ENCODE measurements at regions not wholly inside any gene's neighbourhood (a gene's known extent, or its start where the extent isn't known, plus 50 kb on each side); places are given as distances from the start of the nearest gene placed in this dataset.
"Not testable (repeated sequence)": the region's sequence is repeated elsewhere in the genome, so short reads cannot be mapped to it uniquely, and the experiment has no call there.

- ATAC-seq (replicated peaks in 1 of 4); H3K4me1 ChIP-seq (ENCODE audit: control insufficient read depth in 1 of 2, extremely low read depth in 1 of 2, insufficient read depth in 2 of 2, low read length in 2 of 2); H3K27me3 Mint-ChIP-seq; H3K4me1 Mint-ChIP-seq; H3K4me3 ChIP-seq (ENCODE audit: control insufficient read depth in 1 of 2, extremely low read depth in 1 of 2, low read length in 1 of 2); H3K36me3 ChIP-seq (ENCODE audit: control insufficient read depth in 2 of 2, extremely low read depth in 1 of 2, insufficient read depth in 1 of 2, low read length in 1 of 2); H3K27me3 ChIP-seq (replicated peaks in 1 of 2; ENCODE audit: control insufficient read depth in 2 of 2, extremely low read depth in 1 of 2, insufficient read depth in 2 of 2, low read length in 1 of 2); POLR2A ChIA-PET; CTCF ChIA-PET; H3K4me3 Mint-ChIP-seq; H3K9me3 ChIP-seq; H3K36me3 Mint-ChIP-seq; H3K27ac Mint-ChIP-seq; DNase-seq; H3K9me3 Mint-ChIP-seq; H3K27ac ChIP-seq (ENCODE audit: low read length): not testable (repeated sequence)
- 80% methylated on average over 2 of the region's 23 CpGs for WGBS (ENCODE audit: insufficient coverage)
These were observed 102.3 kb downstream of the ZNF267 start for GRCh38 chr16:31975826-31976419.

- ATAC-seq (replicated peaks in 1 of 4); H3K4me3 ChIP-seq (ENCODE audit: control insufficient read depth in 1 of 2, extremely low read depth in 1 of 2, low read length in 1 of 2); DNase-seq; H3K27me3 ChIP-seq (replicated peaks in 1 of 2; ENCODE audit: control insufficient read depth in 2 of 2, extremely low read depth in 1 of 2, insufficient read depth in 2 of 2, low read length in 1 of 2); H3K36me3 Mint-ChIP-seq; H3K27ac ChIP-seq (ENCODE audit: low read length); H3K4me1 ChIP-seq (ENCODE audit: control insufficient read depth in 1 of 2, extremely low read depth in 1 of 2, insufficient read depth in 2 of 2, low read length in 2 of 2); H3K9me3 ChIP-seq; H3K9me3 Mint-ChIP-seq; H3K27me3 Mint-ChIP-seq; CTCF ChIA-PET; H3K4me1 Mint-ChIP-seq; H3K27ac Mint-ChIP-seq; H3K36me3 ChIP-seq (ENCODE audit: control insufficient read depth in 2 of 2, extremely low read depth in 1 of 2, insufficient read depth in 1 of 2, low read length in 1 of 2); H3K4me3 Mint-ChIP-seq; POLR2A ChIA-PET: not testable (repeated sequence)
- no CpG with 5 or more reads among the region's 8 CpGs for WGBS (ENCODE audit: insufficient coverage)
These were observed 104.9 kb downstream of the ZNF267 start for GRCh38 chr16:31978463-31978862.

DNA sequence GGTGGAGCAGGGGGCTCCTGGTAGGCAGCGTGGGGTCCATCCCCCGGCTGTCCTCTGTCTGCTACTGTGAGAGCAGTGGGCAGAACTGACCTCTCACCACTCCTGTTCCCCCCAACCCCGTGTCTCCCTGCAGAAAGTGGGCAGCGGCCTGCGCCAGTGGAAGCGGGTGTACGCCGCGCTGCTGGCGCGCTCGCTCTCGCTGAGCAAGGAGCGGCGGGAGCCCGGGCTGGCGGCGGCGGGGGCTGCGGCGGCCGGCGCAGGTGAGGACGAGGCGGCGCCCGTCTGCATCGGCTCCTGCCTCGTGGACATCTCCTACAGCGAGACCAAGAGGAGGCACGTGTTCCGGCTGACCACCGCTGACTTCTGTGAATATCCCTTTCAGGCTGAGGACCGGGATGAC lies 108.1 kb downstream of the ZNF267 start:
- POLR2A ChIA-PET; H3K27ac ChIP-seq (ENCODE audit: low read length); DNase-seq; H3K27ac Mint-ChIP-seq; H3K27me3 ChIP-seq (replicated peaks in 1 of 2; ENCODE audit: control insufficient read depth in 2 of 2, extremely low read depth in 1 of 2, insufficient read depth in 2 of 2, low read length in 1 of 2); H3K4me3 ChIP-seq (ENCODE audit: control insufficient read depth in 1 of 2, extremely low read depth in 1 of 2, low read length in 1 of 2); H3K27me3 Mint-ChIP-seq; H3K36me3 Mint-ChIP-seq; H3K9me3 Mint-ChIP-seq; H3K4me1 Mint-ChIP-seq; H3K9me3 ChIP-seq; CTCF ChIA-PET; H3K4me3 Mint-ChIP-seq; H3K36me3 ChIP-seq (ENCODE audit: control insufficient read depth in 2 of 2, extremely low read depth in 1 of 2, insufficient read depth in 1 of 2, low read length in 1 of 2); ATAC-seq (replicated peaks in 1 of 4); H3K4me1 ChIP-seq (ENCODE audit: control insufficient read depth in 1 of 2, extremely low read depth in 1 of 2, insufficient read depth in 2 of 2, low read length in 2 of 2): not testable (repeated sequence)
- no CpG with 5 or more reads among the region's 34 CpGs for WGBS (ENCODE audit: insufficient coverage)

DNA sequence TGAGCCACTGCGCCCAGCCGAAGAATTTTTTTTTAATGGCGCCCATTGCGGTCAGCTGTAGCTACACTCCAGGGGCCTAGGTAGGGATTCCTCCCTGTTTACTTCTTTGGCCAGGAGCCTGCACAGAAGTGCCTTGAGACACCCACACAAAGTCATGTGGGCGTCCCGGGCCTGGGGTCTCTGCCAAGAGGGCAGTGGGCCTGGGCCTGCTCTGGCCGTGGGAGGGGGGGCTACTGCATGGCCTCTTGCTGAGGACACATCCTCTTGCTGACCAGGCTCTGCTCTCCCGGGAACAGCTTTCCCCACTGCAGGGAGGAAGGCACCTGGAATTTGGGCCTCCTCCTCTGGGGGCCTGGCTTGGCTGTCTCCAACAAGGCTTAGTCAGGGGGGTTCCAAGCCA lies 109.4 kb downstream of the ZNF267 start:
- H3K9me3 Mint-ChIP-seq; DNase-seq; ATAC-seq (replicated peaks in 1 of 4); H3K4me1 ChIP-seq (ENCODE audit: control insufficient read depth in 1 of 2, extremely low read depth in 1 of 2, insufficient read depth in 2 of 2, low read length in 2 of 2); H3K27ac Mint-ChIP-seq; H3K4me3 ChIP-seq (ENCODE audit: control insufficient read depth in 1 of 2, extremely low read depth in 1 of 2, low read length in 1 of 2); POLR2A ChIA-PET; H3K4me3 Mint-ChIP-seq; H3K27me3 Mint-ChIP-seq; H3K9me3 ChIP-seq; H3K36me3 Mint-ChIP-seq; H3K36me3 ChIP-seq (ENCODE audit: control insufficient read depth in 2 of 2, extremely low read depth in 1 of 2, insufficient read depth in 1 of 2, low read length in 1 of 2); H3K27ac ChIP-seq (ENCODE audit: low read length); H3K27me3 ChIP-seq (replicated peaks in 1 of 2; ENCODE audit: control insufficient read depth in 2 of 2, extremely low read depth in 1 of 2, insufficient read depth in 2 of 2, low read length in 1 of 2); H3K4me1 Mint-ChIP-seq: not testable (repeated sequence)
- CTCF ChIA-PET, result interaction anchor here in 1 of 2 donors (0.6 kb wide), 1 partner anchor 11 kb away, joined by 3 read pairs; no protein-coding TSS in a partner anchor
- WGBS (ENCODE audit: insufficient coverage), result no CpG with 5 or more reads among the region's 8 CpGs

- H3K36me3 Mint-ChIP-seq; H3K9me3 Mint-ChIP-seq; H3K4me1 ChIP-seq (ENCODE audit: control insufficient read depth in 1 of 2, extremely low read depth in 1 of 2, insufficient read depth in 2 of 2, low read length in 2 of 2); DNase-seq; H3K4me3 ChIP-seq (ENCODE audit: control insufficient read depth in 1 of 2, extremely low read depth in 1 of 2, low read length in 1 of 2); H3K27me3 Mint-ChIP-seq; H3K36me3 ChIP-seq (ENCODE audit: control insufficient read depth in 2 of 2, extremely low read depth in 1 of 2, insufficient read depth in 1 of 2, low read length in 1 of 2); ATAC-seq (replicated peaks in 1 of 4); POLR2A ChIA-PET; H3K9me3 ChIP-seq; H3K27ac Mint-ChIP-seq; H3K27me3 ChIP-seq (replicated peaks in 1 of 2; ENCODE audit: control insufficient read depth in 2 of 2, extremely low read depth in 1 of 2, insufficient read depth in 2 of 2, low read length in 1 of 2); CTCF ChIA-PET; H3K4me1 Mint-ChIP-seq; H3K4me3 Mint-ChIP-seq; H3K27ac ChIP-seq (ENCODE audit: low read length): not testable (repeated sequence)
- no CpG with 5 or more reads among the region's 5 CpGs for WGBS (ENCODE audit: insufficient coverage)
These were observed 110.1 kb downstream of the ZNF267 start for GRCh38 chr16:31983666-31984065.

GRCh38 chr16:31986895-31987294 lies 113.3 kb downstream of the ZNF267 start:
- H3K27me3 ChIP-seq (replicated peaks in 1 of 2; ENCODE audit: control insufficient read depth in 2 of 2, extremely low read depth in 1 of 2, insufficient read depth in 2 of 2, low read length in 1 of 2); CTCF ChIA-PET; H3K4me1 Mint-ChIP-seq; DNase-seq; ATAC-seq (replicated peaks in 1 of 4); H3K4me3 Mint-ChIP-seq; H3K4me1 ChIP-seq (ENCODE audit: control insufficient read depth in 1 of 2, extremely low read depth in 1 of 2, insufficient read depth in 2 of 2, low read length in 2 of 2); H3K36me3 Mint-ChIP-seq; H3K4me3 ChIP-seq (ENCODE audit: control insufficient read depth in 1 of 2, extremely low read depth in 1 of 2, low read length in 1 of 2); H3K9me3 Mint-ChIP-seq; H3K27me3 Mint-ChIP-seq; H3K9me3 ChIP-seq; H3K27ac Mint-ChIP-seq; POLR2A ChIA-PET; H3K36me3 ChIP-seq (ENCODE audit: control insufficient read depth in 2 of 2, extremely low read depth in 1 of 2, insufficient read depth in 1 of 2, low read length in 1 of 2); H3K27ac ChIP-seq (ENCODE audit: low read length): not testable (repeated sequence)
- WGBS (ENCODE audit: insufficient coverage), result no CpG with 5 or more reads among the region's 6 CpGs
